Stomach (tissue), 8 donors: ENCODE measurements at regions not wholly inside any gene's neighbourhood (a gene's known extent, or its start where the extent isn't known, plus 50 kb on each side); places are given as distances from the start of the nearest gene placed in this dataset.

ENCODE experiments used
- DNase-seq, 2 donors: peaks; one replicate each; pipeline versions ENCODE4 v3.0.0 to v3.0.0-alpha.2; 2013 to 2019
- H3K27ac ChIP-seq, 5 donors: fragments of 200-600 bp in 4 of 5; sonication (generic) in 4 of 5; one replicate each; pipeline ENCODE4 v1.5.1; 2013 to 2019; ENCODE audit warnings: mild to moderate bottlenecking in 1 of 5, moderate library complexity in 1 of 5
- H3K27me3 ChIP-seq, 3 donors: fragments of 200-600 bp; sonication (generic); one replicate each; pipeline ENCODE4 v1.5.1; 2017 to 2019; ENCODE audit warnings: mixed run types in 1 of 3
- H3K36me3 ChIP-seq, 4 donors: fragments of 200-600 bp; sonication (generic); 1 replicate in 3 of 4; 2 replicates in 1 of 4; pipeline ENCODE4 v1.5.1; 2016 to 2019
- H3K4me1 ChIP-seq, 4 donors: fragments of 200-600 bp; sonication (generic); one replicate each; pipeline ENCODE4 v1.5.1; 2016 to 2019
- H3K4me3 ChIP-seq, 4 donors: fragments of 200-600 bp; sonication (generic) in 3 of 4; one replicate each; pipeline ENCODE4 v1.5.1; 2016 to 2019; ENCODE audit warnings: mild to moderate bottlenecking in 1 of 4
- H3K9me3 ChIP-seq, 4 donors: fragments of 200-600 bp; sonication (generic); one replicate each; pipeline ENCODE4 v1.5.1; 2016 to 2019
- EP300 ChIP-seq: sonication (generic); formaldehyde crosslinking; IDR thresholded peaks from one replicate; pipeline ENCODE4 v1.6.1; 2017; ENCODE audit warnings: antibody characterized with exemption
- POLR2A ChIP-seq, 4 donors: fragments of 450-650 bp; IDR thresholded peaks; one replicate each; pipeline ENCODE4 v1.6.1; 2016; ENCODE audit warnings: antibody characterized with exemption in 4 of 4, control low read depth in 2 of 4, mild to moderate bottlenecking in 1 of 4, moderate library complexity in 1 of 4
- POLR2AphosphoS5 ChIP-seq, 3 donors: sonication (generic); formaldehyde crosslinking; IDR thresholded peaks; one replicate each; pipeline ENCODE4 v1.6.1; 2016; ENCODE audit warnings: antibody characterized with exemption in 3 of 3
- WGBS, 5 donors: extraction: QIAGEN DNeasy Blood & Tissue Kit in 3 of 5; methylation state at CpG; one replicate each; pipeline versions ENCODE4 v1.1.5 to v1.1.7; 2013 to 2018; 5-methylcytosine and 5-hydroxymethylcytosine counted together
- intact Hi-C: fragments of 100-400 bp; cut with DNase I; formaldehyde crosslinking; loops from one replicate; pipeline ENCODE4 v1.15.1; 2023; ENCODE audit warnings: low total_unique reads
- TF ChIP-seq, protein P1 (sequence below), 7 experiments: fragments of 450-650 bp in 4 of 7; fragments of 200-600 bp in 3 of 7; sonication (generic) in 3 of 7; IDR thresholded peaks; one replicate each; pipeline ENCODE4 v1.5.1; 2016 to 2019; ENCODE audit warnings: antibody characterized with exemption in 7 of 7, control low read depth in 2 of 7, mild to moderate bottlenecking in 1 of 7
- donor health status: healthy with polysubstance abuse.
- donor health status: Bipolar disorder and iron deficiency.
- donor health status: healthy.

DNA sequence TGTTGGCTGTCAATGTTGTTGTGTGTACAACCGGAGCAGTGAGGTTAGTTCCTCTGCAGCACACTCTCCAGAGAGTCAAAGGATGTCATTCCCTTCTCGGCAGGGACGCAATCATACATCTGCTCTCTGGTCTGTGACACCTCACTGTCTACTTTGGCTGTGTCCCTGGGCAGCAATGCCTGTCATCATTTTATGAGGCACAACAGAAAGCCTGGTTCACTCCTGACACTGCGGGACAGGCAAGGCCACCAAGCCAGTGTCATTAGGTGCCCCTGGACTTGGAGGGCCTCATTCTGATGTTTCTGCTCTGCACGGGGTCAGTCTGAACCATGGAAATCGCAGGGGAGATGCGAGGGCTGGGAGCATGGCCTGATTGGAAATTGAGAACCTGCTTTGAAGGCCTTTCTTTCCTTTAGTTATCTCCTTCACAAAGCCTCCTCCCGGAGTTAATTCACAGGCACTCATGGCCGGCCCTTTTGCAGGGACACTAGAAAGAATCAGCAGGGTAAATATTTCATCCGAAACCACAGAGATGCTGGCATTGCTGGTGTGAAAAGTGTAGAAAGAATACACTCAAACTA lies 284.4 kb downstream of the ZNF536 start:
- Histone ChIP-seq H3K9me3 (no peaks in the 10 kb centered on the region), H3K4me1 (no peaks in the 10 kb centered on the region), H3K36me3 (no peaks in the 10 kb centered on the region), H3K27me3 (peaks cover 0 to 47% (median 0%) of the 10 kb centered on the region in 3 donors), H3K4me3 (no peak overlapping the region), H3K27ac (no peak overlapping the region)
- WGBS, 5 donors = 73 to 85% (median 81%) methylated on average over 10 of the region's 10 CpGs
- intact Hi-C loops = no loop called here
- TF ChIP-seq POLR2AphosphoS5 (IDR thresholded peaks at IDR 0.05) = no peak
- TF ChIP-seq, protein P1, sequence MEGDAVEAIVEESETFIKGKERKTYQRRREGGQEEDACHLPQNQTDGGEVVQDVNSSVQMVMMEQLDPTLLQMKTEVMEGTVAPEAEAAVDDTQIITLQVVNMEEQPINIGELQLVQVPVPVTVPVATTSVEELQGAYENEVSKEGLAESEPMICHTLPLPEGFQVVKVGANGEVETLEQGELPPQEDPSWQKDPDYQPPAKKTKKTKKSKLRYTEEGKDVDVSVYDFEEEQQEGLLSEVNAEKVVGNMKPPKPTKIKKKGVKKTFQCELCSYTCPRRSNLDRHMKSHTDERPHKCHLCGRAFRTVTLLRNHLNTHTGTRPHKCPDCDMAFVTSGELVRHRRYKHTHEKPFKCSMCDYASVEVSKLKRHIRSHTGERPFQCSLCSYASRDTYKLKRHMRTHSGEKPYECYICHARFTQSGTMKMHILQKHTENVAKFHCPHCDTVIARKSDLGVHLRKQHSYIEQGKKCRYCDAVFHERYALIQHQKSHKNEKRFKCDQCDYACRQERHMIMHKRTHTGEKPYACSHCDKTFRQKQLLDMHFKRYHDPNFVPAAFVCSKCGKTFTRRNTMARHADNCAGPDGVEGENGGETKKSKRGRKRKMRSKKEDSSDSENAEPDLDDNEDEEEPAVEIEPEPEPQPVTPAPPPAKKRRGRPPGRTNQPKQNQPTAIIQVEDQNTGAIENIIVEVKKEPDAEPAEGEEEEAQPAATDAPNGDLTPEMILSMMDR (IDR thresholded peaks at IDR 0.05) = no peak
- TF ChIP-seq POLR2A (IDR thresholded peaks at IDR 0.05) = no peak
- no peak for TF ChIP-seq EP300
- no peak for DNase-seq

DNA sequence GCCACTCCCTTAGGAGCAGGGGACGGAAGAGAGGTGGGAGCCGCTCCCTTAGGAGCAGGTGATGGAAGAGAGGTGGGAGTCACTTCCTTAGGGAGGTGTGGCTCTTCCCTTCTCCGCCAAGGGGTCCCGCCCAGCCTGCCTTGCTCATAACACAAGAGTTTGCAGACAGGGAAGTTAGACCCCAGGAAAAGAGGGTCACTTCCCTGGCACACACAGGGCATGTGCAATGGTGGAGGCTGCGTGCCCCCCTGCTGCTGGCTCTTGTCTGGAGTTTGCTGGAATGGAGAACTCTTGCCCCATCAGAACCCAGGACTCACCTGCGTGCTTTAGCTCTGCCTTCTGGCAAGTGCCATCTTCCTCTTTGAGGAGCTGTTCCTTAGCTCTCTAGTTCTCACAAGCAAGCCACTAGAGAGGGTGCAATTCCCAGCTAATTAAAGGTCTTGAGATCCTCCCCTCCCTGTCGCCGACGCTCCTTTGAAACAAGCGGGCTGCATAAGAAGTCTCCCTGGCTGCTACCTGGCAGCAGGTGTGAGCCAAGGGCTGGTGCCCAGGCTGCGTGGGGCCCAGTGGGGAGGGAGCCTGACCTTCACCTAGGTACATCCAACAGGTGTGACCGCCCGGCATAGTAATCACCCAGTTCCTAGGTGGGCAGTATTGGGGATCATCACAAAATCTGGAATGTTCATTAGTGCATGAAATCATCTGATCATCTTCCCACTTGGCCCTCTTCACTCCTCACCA lies 281.6 kb downstream of the ZNF536 start:
- H3K9me3 ChIP-seq = no peaks in the 10 kb centered on the region
- H3K27ac ChIP-seq = no peak overlapping the region
- peaks cover 0 to 3% (median 0%) of the 10 kb centered on the region in 4 donors for H3K4me1 ChIP-seq
- no peaks in the 10 kb centered on the region for H3K36me3 ChIP-seq
- no peak overlapping the region for H3K4me3 ChIP-seq
- intact Hi-C loops = no loop called here
- no peak for DNase-seq
- TF ChIP-seq POLR2A (IDR thresholded peaks at IDR 0.05) (no peak), POLR2AphosphoS5 (IDR thresholded peaks at IDR 0.05) (no peak), EP300 (no peak)
- TF ChIP-seq, protein P1 (IDR thresholded peaks at IDR 0.05) = no peak
- 78 to 85% (median 82%) methylated on average over 11 to 13 of the region's 13 CpGs for WGBS, 5 donors
- peaks cover 0 to 56% (median 0%) of the 10 kb centered on the region in 3 donors for H3K27me3 ChIP-seq

DNA sequence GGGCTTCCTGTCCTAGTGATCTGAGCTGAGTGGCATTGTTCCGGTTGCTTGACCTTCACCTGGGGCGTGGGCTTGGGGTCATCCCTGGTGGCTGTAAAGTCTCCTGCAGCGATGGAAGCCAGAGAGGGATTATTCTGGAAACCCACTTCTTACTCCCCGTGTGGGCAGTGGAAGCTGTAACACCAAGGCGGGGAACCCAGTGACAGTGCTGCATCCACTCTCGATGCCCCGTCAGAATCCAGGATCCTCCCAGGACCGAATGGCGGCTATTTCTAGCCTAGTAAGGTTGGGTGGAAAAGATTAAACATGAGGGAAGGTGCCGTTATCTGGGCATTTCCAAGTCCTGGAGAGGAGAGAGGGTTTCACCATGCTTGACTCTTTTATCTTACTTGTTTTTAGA lies 280.6 kb downstream of the ZNF536 start:
- H3K27me3 ChIP-seq = peaks cover 0 to 66% (median 0%) of the 10 kb centered on the region in 3 donors
- no peak overlapping the region for H3K27ac ChIP-seq
- peaks cover 0 to 3% (median 0%) of the 10 kb centered on the region in 4 donors for H3K4me1 ChIP-seq
- 68 to 88% (median 83%) methylated on average over 6 to 10 of the region's 10 CpGs for WGBS, 5 donors
- DNase-seq = no peak
- no peak overlapping the region for H3K4me3 ChIP-seq
- intact Hi-C loops = no loop called here
- no peaks in the 10 kb centered on the region for H3K9me3 ChIP-seq
- TF ChIP-seq, protein P1 (IDR thresholded peaks at IDR 0.05) = no peak
- TF ChIP-seq EP300 (no peak), POLR2A (IDR thresholded peaks at IDR 0.05) (no peak), POLR2AphosphoS5 (IDR thresholded peaks at IDR 0.05) (no peak)
- H3K36me3 ChIP-seq = no peaks in the 10 kb centered on the region

DNA sequence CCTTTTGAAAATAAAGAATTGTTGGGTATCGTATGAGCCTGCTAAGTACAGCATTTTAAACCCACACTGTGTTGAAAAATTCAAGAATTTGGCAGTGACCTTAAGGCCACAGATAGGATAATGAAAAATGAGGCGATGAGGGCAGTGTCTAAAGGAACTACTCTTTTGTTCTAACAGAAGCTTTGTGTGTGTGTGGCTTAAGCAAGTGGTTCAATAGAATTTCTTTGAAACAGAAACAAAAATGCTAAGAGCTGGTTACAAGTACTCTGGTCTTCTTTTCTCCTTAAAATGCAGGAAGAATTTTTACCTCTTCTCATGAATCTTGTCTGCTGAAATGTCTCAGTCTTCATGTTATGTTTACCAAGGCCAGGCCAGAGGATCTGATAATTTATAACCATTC lies 279.5 kb downstream of the ZNF536 start:
- DNase-seq = no peak
- intact Hi-C loops = no loop called here
- Histone ChIP-seq H3K4me1 (peaks cover 0 to 3% (median 0%) of the 10 kb centered on the region in 4 donors), H3K36me3 (no peaks in the 10 kb centered on the region), H3K27me3 (peaks cover 0 to 73% (median 0%) of the 10 kb centered on the region in 3 donors), H3K27ac (no peak overlapping the region), H3K9me3 (no peaks in the 10 kb centered on the region), H3K4me3 (no peak overlapping the region)
- no peak for TF ChIP-seq EP300
- TF ChIP-seq POLR2A (IDR thresholded peaks at IDR 0.05) = no peak
- TF ChIP-seq, protein P1 (IDR thresholded peaks at IDR 0.05) = no peak
- TF ChIP-seq POLR2AphosphoS5 (IDR thresholded peaks at IDR 0.05) = no peak
- WGBS, 5 donors = 55 to 68% (median 61%) methylated on average over 2 of the region's 2 CpGs
